ENCODE measurements at regions not wholly inside any gene's neighbourhood (a gene's known extent, or its start where the extent isn't known, plus 50 kb on each side); places are given as distances from the start of the nearest gene placed in this dataset.

GRCh38 chr5:123294544-123294943 is 128.7 kb downstream of the CEP120 start:
- Mint-ChIP-seq H3K27me3 (peaks cover 5% of the 10 kb centered on the region), H3K4me3 (ENCODE audit: low read depth) (no peak overlapping the region), H3K9me3 (ENCODE audit: low read depth) (peaks cover 3% of the 10 kb centered on the region), H3K4me1 (ENCODE audit: low read depth) (no peaks in the 10 kb centered on the region), H3K36me3 (ENCODE audit: insufficient read depth) (no peaks in the 10 kb centered on the region), H3K27ac (no peak overlapping the region)
- no peak for TF ChIP-seq CTCF (IDR thresholded peaks at IDR 0.05; ENCODE audit: unreplicated experiment)
- no peak for DNase-seq (ENCODE audit: low spot score, unreplicated experiment)

- no peak for TF ChIP-seq CTCF (IDR thresholded peaks at IDR 0.05; ENCODE audit: unreplicated experiment)
Observed at GRCh38 chr5:123289210-123289609, 134.0 kb downstream of the CEP120 start.

GRCh38 chr5:123287881-123288280 is 135.3 kb downstream of the CEP120 start:
- Mint-ChIP-seq H3K9me3 (ENCODE audit: low read depth) (no peaks in the 10 kb centered on the region), H3K4me1 (ENCODE audit: low read depth) (peaks cover 10% of the 10 kb centered on the region), H3K4me3 (ENCODE audit: low read depth) (no peak overlapping the region), H3K27ac (no peak overlapping the region), H3K36me3 (ENCODE audit: insufficient read depth) (no peaks in the 10 kb centered on the region), H3K27me3 (peaks cover 40% of the 10 kb centered on the region)
- DNase-seq (ENCODE audit: low spot score, unreplicated experiment), result no peak
- TF ChIP-seq CTCF (IDR thresholded peaks at IDR 0.05; ENCODE audit: unreplicated experiment), result no peak

More at GRCh38 chr5:123289210-123289609, 134.0 kb downstream of the CEP120 start:
- no peak overlapping the region for H3K27ac Mint-ChIP-seq
- no peaks in the 10 kb centered on the region for H3K36me3 Mint-ChIP-seq (ENCODE audit: insufficient read depth)
- no peaks in the 10 kb centered on the region for H3K9me3 Mint-ChIP-seq (ENCODE audit: low read depth)
- H3K4me1 Mint-ChIP-seq (ENCODE audit: low read depth), result peaks cover 8% of the 10 kb centered on the region
- peaks cover 29% of the 10 kb centered on the region for H3K27me3 Mint-ChIP-seq
- no peak for DNase-seq (ENCODE audit: low spot score, unreplicated experiment)
- no peak overlapping the region for H3K4me3 Mint-ChIP-seq (ENCODE audit: low read depth)

- Mint-ChIP-seq H3K4me3 (ENCODE audit: low read depth) (no peak overlapping the region), H3K36me3 (ENCODE audit: insufficient read depth) (no peaks in the 10 kb centered on the region), H3K4me1 (ENCODE audit: low read depth) (peaks cover 10% of the 10 kb centered on the region), H3K9me3 (ENCODE audit: low read depth) (no peaks in the 10 kb centered on the region), H3K27ac (no peak overlapping the region), H3K27me3 (peaks cover 43% of the 10 kb centered on the region)
- no peak for DNase-seq (ENCODE audit: low spot score, unreplicated experiment)
- no peak for TF ChIP-seq CTCF (IDR thresholded peaks at IDR 0.05; ENCODE audit: unreplicated experiment)
Observed at GRCh38 chr5:123286891-123287290, 136.3 kb downstream of the CEP120 start.

- no peak for TF ChIP-seq CTCF (IDR thresholded peaks at IDR 0.05; ENCODE audit: unreplicated experiment)
- H3K36me3 Mint-ChIP-seq (ENCODE audit: insufficient read depth), result no peaks in the 10 kb centered on the region
- H3K27me3 Mint-ChIP-seq, result peaks cover 43% of the 10 kb centered on the region
- H3K4me1 Mint-ChIP-seq (ENCODE audit: low read depth), result peaks cover 10% of the 10 kb centered on the region
- DNase-seq (ENCODE audit: low spot score, unreplicated experiment), result peak; percentile 11
- peak overlapping the region; percentile 41 for H3K27ac Mint-ChIP-seq
- no peaks in the 10 kb centered on the region for H3K9me3 Mint-ChIP-seq (ENCODE audit: low read depth)
- H3K4me3 Mint-ChIP-seq (ENCODE audit: low read depth), result peak overlapping the region; percentile 71
Observed at GRCh38 chr5:123285122-123286023, 137.8 kb downstream of the CEP120 start.
